Gastroesophageal sphincter (tissue), 3 donors: ENCODE measurements at regions not wholly inside any gene's neighbourhood (a gene's known extent, or its start where the extent isn't known, plus 50 kb on each side); places are given as distances from the start of the nearest gene placed in this dataset.

Experiments used
- CTCF ChIP-seq, 4 experiments: fragments of 200-600 bp in 2 of 4; fragments of 450-650 bp in 2 of 4; sonication (generic) in 1 of 4; IDR thresholded peaks; one replicate each; pipeline ENCODE4 v1.5.1; 2017 to 2019; ENCODE audit warnings: antibody characterized with exemption in 4 of 4, mild to moderate bottlenecking in 2 of 4, moderate library complexity in 2 of 4
- EP300 ChIP-seq: sonication (generic); formaldehyde crosslinking; IDR thresholded peaks from one replicate; pipeline ENCODE4 v1.6.1; 2017; ENCODE audit warnings: antibody characterized with exemption, mild to moderate bottlenecking

- no peak for TF ChIP-seq EP300
- TF ChIP-seq CTCF (IDR thresholded peaks at IDR 0.05) = no peak
Observed at GRCh38 chr3:153338487-153338886, 176.5 kb downstream of the RAP2B start.
